WTC11 (cell line): ENCODE measurements at regions not wholly inside any gene's neighbourhood (a gene's known extent, or its start where the extent isn't known, plus 50 kb on each side); places are given as distances from the start of the nearest gene placed in this dataset.

Source experiments
- ATAC-seq: fragments of 200-7000 bp; cut with Tn5 transposase; 2 replicates; pipeline ENCODE4 v1.10.0; 2021; ENCODE audit warnings: mild to moderate bottlenecking, moderate library complexity
- CTCF ChIA-PET: fragments of 300-600 bp; sonication (Branson Sonifier 250); formaldehyde crosslinking; loops from one replicate; lab custom pipeline; 2021; ENCODE audit warnings: antibody characterized with exemption; lab: Charles Lee
- POLR2A ChIA-PET: fragments of 350-600 bp; sonication (Branson Sonifier 250); formaldehyde crosslinking; loops from one replicate; lab custom pipeline; 2021; ENCODE audit warnings: antibody characterized with exemption; lab: Charles Lee
- DNase-seq: peaks from one replicate; pipeline ENCODE4 v3.0.0; 2021; ENCODE audit warnings: low spot score
- H3K27ac Mint-ChIP-seq: 2 replicates; pipeline ENCODE4 v1.8.0; 2021; ENCODE audit warnings: mixed read lengths
- H3K27me3 Mint-ChIP-seq: 2 replicates; pipeline ENCODE4 v1.8.0; 2021; ENCODE audit warnings: low read depth, mild to moderate bottlenecking, moderate library complexity, mixed read lengths
- H3K36me3 Mint-ChIP-seq: 2 replicates; pipeline ENCODE4 v1.8.0; 2021; ENCODE audit warnings: mixed read lengths
- H3K4me1 Mint-ChIP-seq: 2 replicates; pipeline ENCODE4 v1.8.0; 2022; ENCODE audit warnings: mixed read lengths
- H3K4me3 Mint-ChIP-seq: 2 replicates; pipeline ENCODE4 v1.8.0; 2021; ENCODE audit warnings: mild to moderate bottlenecking, moderate library complexity, mixed read lengths
- H3K9me3 Mint-ChIP-seq: 2 replicates; pipeline ENCODE4 v1.8.0; 2021; ENCODE audit warnings: mixed read lengths
- ARID4B ChIP-seq: sonication (generic); formaldehyde crosslinking; IDR thresholded peaks from 2 replicates; pipeline ENCODE4 v1.8.0; 2023; ENCODE audit warnings: missing genetic modification reagents, mild to moderate bottlenecking, borderline replicate concordance
- E2F5 ChIP-seq: sonication (generic); formaldehyde crosslinking; IDR thresholded peaks from 2 replicates; pipeline ENCODE4 v1.8.1; 2022; ENCODE audit warnings: mild to moderate bottlenecking, moderate library complexity, missing genetic modification reagents
- ESRRA ChIP-seq: sonication (generic); formaldehyde crosslinking; IDR thresholded peaks from 2 replicates; pipeline ENCODE4 v1.8.1; 2022; ENCODE audit warnings: mild to moderate bottlenecking, missing genetic modification reagents, borderline replicate concordance
- FOXJ3 ChIP-seq: sonication (generic); formaldehyde crosslinking; IDR thresholded peaks from 2 replicates; pipeline ENCODE4 v1.9.0; 2021; ENCODE audit warnings: missing genetic modification reagents, mild to moderate bottlenecking, borderline replicate concordance
- FOXK1 ChIP-seq: sonication (generic); formaldehyde crosslinking; IDR thresholded peaks from 2 replicates; pipeline ENCODE4 v1.8.0; 2022; ENCODE audit warnings: mild to moderate bottlenecking, moderate library complexity, missing genetic modification reagents
- GABPB1 ChIP-seq: sonication (generic); formaldehyde crosslinking; IDR thresholded peaks from 2 replicates; pipeline ENCODE4 v1.8.1; 2023; ENCODE audit warnings: mild to moderate bottlenecking, missing genetic modification reagents
- IRF1 ChIP-seq: sonication (generic); formaldehyde crosslinking; IDR thresholded peaks from 2 replicates; pipeline ENCODE4 v1.8.0; 2023; ENCODE audit warnings: missing genetic modification reagents
- JUN ChIP-seq: sonication (generic); formaldehyde crosslinking; IDR thresholded peaks from 2 replicates; pipeline ENCODE4 v1.8.0; 2023; ENCODE audit warnings: mild to moderate bottlenecking, missing genetic modification reagents
- MXD4 ChIP-seq: fragments of 250-450 bp; sonication (Bioruptor Pico); IDR thresholded peaks from 2 replicates; pipeline ENCODE4 v1.8.0; 2021; ENCODE audit warnings: mild to moderate bottlenecking, moderate library complexity, borderline replicate concordance
- NFE2L1 ChIP-seq: sonication (generic); formaldehyde crosslinking; IDR thresholded peaks from 2 replicates; pipeline ENCODE4 v1.8.1; 2023; ENCODE audit warnings: missing genetic modification reagents
- NR2C2 ChIP-seq: sonication (generic); formaldehyde crosslinking; IDR thresholded peaks from 2 replicates; pipeline ENCODE4 v1.8.0; 2022; ENCODE audit warnings: mild to moderate bottlenecking, missing genetic modification reagents
- PRDM15 ChIP-seq: sonication (generic); formaldehyde crosslinking; IDR thresholded peaks from 2 replicates; pipeline ENCODE4 v1.8.0; 2022; ENCODE audit warnings: missing genetic modification reagents
- RELA ChIP-seq: sonication (generic); formaldehyde crosslinking; IDR thresholded peaks from 2 replicates; pipeline ENCODE4 v1.8.1; 2022; ENCODE audit warnings: missing genetic modification reagents, mild to moderate bottlenecking, borderline replicate concordance
- ZNF219 ChIP-seq: sonication (generic); formaldehyde crosslinking; IDR thresholded peaks from 2 replicates; pipeline ENCODE4 v1.8.0; 2023; ENCODE audit warnings: missing genetic modification reagents, mild to moderate bottlenecking, borderline replicate concordance
- ZNF232 ChIP-seq: sonication (generic); formaldehyde crosslinking; IDR thresholded peaks from 2 replicates; pipeline ENCODE4 v1.8.0; 2022; ENCODE audit warnings: mild to moderate bottlenecking, missing genetic modification reagents
- TF ChIP-seq, protein P1 (sequence below): fragments of 250-450 bp; sonication (Bioruptor Pico); IDR thresholded peaks from 2 replicates; pipeline ENCODE4 v1.9.0; 2021; ENCODE audit warnings: mild to moderate bottlenecking
- TF ChIP-seq, protein P2 (sequence below): sonication (generic); formaldehyde crosslinking; IDR thresholded peaks from 2 replicates; pipeline ENCODE4 v1.8.0; 2023; ENCODE audit warnings: mild to moderate bottlenecking, missing genetic modification reagents
- TF ChIP-seq, protein P3 (sequence below): sonication (generic); formaldehyde crosslinking; IDR thresholded peaks from 2 replicates; pipeline ENCODE4 v1.8.1; 2022; ENCODE audit warnings: mild to moderate bottlenecking, missing genetic modification reagents, moderate library complexity, borderline replicate concordance

- TF ChIP-seq ARID4B (CRISPR knock-in tag) (no peak), NFE2L1 (CRISPR knock-in tag) (no peak), MXD4 (no peak)
- TF ChIP-seq, all 79 proteins: peak for 0
Observed at GRCh38 chr3:105285653-105286241, 81.0 kb upstream of the ALCAM start (continued).

- Mint-ChIP-seq H3K9me3 (peaks cover 27% of the 10 kb centered on the region), H3K27ac (no peak overlapping the region), H3K27me3 (no peaks in the 10 kb centered on the region), H3K4me1 (peaks cover 14% of the 10 kb centered on the region), H3K4me3 (no peak overlapping the region), H3K36me3 (peaks cover 15% of the 10 kb centered on the region)
- DNase-seq (no peak), ATAC-seq (no peak)
- CTCF ChIA-PET: no interaction called here
- POLR2A ChIA-PET: no interaction called here
- TF ChIP-seq PRDM15: no peak
- no peak for TF ChIP-seq FOXK1 (CRISPR knock-in tag)
- TF ChIP-seq ZNF219 (CRISPR knock-in tag): no peak
- TF ChIP-seq IRF1 (CRISPR knock-in tag): no peak
- no peak for TF ChIP-seq RELA (CRISPR knock-in tag)
- TF ChIP-seq, protein P1, sequence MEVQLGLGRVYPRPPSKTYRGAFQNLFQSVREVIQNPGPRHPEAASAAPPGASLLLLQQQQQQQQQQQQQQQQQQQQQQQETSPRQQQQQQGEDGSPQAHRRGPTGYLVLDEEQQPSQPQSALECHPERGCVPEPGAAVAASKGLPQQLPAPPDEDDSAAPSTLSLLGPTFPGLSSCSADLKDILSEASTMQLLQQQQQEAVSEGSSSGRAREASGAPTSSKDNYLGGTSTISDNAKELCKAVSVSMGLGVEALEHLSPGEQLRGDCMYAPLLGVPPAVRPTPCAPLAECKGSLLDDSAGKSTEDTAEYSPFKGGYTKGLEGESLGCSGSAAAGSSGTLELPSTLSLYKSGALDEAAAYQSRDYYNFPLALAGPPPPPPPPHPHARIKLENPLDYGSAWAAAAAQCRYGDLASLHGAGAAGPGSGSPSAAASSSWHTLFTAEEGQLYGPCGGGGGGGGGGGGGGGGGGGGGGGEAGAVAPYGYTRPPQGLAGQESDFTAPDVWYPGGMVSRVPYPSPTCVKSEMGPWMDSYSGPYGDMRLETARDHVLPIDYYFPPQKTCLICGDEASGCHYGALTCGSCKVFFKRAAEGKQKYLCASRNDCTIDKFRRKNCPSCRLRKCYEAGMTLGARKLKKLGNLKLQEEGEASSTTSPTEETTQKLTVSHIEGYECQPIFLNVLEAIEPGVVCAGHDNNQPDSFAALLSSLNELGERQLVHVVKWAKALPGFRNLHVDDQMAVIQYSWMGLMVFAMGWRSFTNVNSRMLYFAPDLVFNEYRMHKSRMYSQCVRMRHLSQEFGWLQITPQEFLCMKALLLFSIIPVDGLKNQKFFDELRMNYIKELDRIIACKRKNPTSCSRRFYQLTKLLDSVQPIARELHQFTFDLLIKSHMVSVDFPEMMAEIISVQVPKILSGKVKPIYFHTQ (CRISPR knock-in tag): no peak
- no peak for TF ChIP-seq GABPB1 (CRISPR knock-in tag)
- TF ChIP-seq, protein P2, sequence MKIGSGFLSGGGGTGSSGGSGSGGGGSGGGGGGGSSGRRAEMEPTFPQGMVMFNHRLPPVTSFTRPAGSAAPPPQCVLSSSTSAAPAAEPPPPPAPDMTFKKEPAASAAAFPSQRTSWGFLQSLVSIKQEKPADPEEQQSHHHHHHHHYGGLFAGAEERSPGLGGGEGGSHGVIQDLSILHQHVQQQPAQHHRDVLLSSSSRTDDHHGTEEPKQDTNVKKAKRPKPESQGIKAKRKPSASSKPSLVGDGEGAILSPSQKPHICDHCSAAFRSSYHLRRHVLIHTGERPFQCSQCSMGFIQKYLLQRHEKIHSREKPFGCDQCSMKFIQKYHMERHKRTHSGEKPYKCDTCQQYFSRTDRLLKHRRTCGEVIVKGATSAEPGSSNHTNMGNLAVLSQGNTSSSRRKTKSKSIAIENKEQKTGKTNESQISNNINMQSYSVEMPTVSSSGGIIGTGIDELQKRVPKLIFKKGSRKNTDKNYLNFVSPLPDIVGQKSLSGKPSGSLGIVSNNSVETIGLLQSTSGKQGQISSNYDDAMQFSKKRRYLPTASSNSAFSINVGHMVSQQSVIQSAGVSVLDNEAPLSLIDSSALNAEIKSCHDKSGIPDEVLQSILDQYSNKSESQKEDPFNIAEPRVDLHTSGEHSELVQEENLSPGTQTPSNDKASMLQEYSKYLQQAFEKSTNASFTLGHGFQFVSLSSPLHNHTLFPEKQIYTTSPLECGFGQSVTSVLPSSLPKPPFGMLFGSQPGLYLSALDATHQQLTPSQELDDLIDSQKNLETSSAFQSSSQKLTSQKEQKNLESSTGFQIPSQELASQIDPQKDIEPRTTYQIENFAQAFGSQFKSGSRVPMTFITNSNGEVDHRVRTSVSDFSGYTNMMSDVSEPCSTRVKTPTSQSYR (CRISPR knock-in tag): no peak
- TF ChIP-seq JUN (CRISPR knock-in tag): no peak
- no peak for TF ChIP-seq NR2C2 (CRISPR knock-in tag)
- TF ChIP-seq FOXJ3 (CRISPR knock-in tag): no peak
- no peak for TF ChIP-seq ZNF232
- no peak for TF ChIP-seq ESRRA (CRISPR knock-in tag)
- TF ChIP-seq, protein P3, sequence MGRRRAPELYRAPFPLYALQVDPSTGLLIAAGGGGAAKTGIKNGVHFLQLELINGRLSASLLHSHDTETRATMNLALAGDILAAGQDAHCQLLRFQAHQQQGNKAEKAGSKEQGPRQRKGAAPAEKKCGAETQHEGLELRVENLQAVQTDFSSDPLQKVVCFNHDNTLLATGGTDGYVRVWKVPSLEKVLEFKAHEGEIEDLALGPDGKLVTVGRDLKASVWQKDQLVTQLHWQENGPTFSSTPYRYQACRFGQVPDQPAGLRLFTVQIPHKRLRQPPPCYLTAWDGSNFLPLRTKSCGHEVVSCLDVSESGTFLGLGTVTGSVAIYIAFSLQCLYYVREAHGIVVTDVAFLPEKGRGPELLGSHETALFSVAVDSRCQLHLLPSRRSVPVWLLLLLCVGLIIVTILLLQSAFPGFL (CRISPR knock-in tag): no peak
- TF ChIP-seq E2F5: no peak
Observed at GRCh38 chr3:105293441-105293840, 73.3 kb upstream of the ALCAM start.
